B cell (primary cell): ENCODE measurements at regions not wholly inside any gene's neighbourhood (a gene's known extent, or its start where the extent isn't known, plus 50 kb on each side); places are given as distances from the start of the nearest gene placed in this dataset.

Source experiments
- ATAC-seq: fragments of 200-7000 bp; cut with Tn5 transposase; one replicate; pipeline ENCODE4 v1.10.0; 2021; ENCODE audit warnings: low read depth, mild to moderate bottlenecking, moderate number of reproducible peaks, moderate library complexity
- CTCF ChIA-PET: fragments of 350-600 bp; sonication (Branson Sonifier 250); formaldehyde crosslinking; loops from one replicate; lab custom pipeline; 2021; ENCODE audit warnings: antibody characterized with exemption, inconsistent platforms; lab: Charles Lee
- POLR2A ChIA-PET: fragments of 350-600 bp; sonication (Branson Sonifier 250); formaldehyde crosslinking; loops from one replicate; lab custom pipeline; 2021; ENCODE audit warnings: antibody characterized with exemption; lab: Charles Lee
- DNase-seq: peaks from one replicate; pipeline ENCODE4 v3.0.0; 2013
- H2AFZ ChIP-seq: 2 replicates; pipeline ENCODE4 v1.6.1; 2012; ENCODE audit warnings: mild to moderate bottlenecking, low read depth, low read length; ENCODE audit not compliant: insufficient read depth, poor library complexity, severe bottlenecking
- H3K27ac ChIP-seq, 2 donors: 1 replicate in 1 of 2; 2 replicates in 1 of 2; pipeline ENCODE4 v1.5.1; 2012 to 2013; ENCODE audit warnings: low read length in 2 of 2, mild to moderate bottlenecking in 2 of 2, moderate library complexity in 1 of 2
- H3K27me3 ChIP-seq, 4 experiments: fragments of 200-600 bp in 1 of 4; sonication (generic) in 1 of 4; replicated peaks in 1 of 4; 1 replicate in 2 of 4; 2 replicates in 2 of 4; pipeline versions ENCODE4 v1.6.1 to v1.7.0; 2013 to 2016; ENCODE audit warnings: low read length in 3 of 4, mild to moderate bottlenecking in 2 of 4, mixed read lengths in 1 of 4, moderate library complexity in 1 of 4; ENCODE audit not compliant: insufficient read depth in 4 of 4, control insufficient read depth in 3 of 4; ENCODE audit errors: control extremely low read depth in 1 of 4
- H3K36me3 ChIP-seq, 2 experiments: replicated peaks in 1 of 2; 1 replicate in 1 of 2; 2 replicates in 1 of 2; pipeline versions ENCODE4 v1.6.1 to v1.7.1; 2013; ENCODE audit warnings: low read length in 1 of 2; ENCODE audit not compliant: insufficient read depth in 2 of 2, control insufficient read depth in 1 of 2; ENCODE audit errors: control extremely low read depth in 1 of 2, extremely low read depth in 1 of 2
- H3K4me1 ChIP-seq, 2 donors: fragments of 200-600 bp in 1 of 2; sonication (generic) in 1 of 2; 1 replicate in 1 of 2; 2 replicates in 1 of 2; pipeline versions ENCODE4 v1.5.1 to v1.6.1; 2013 to 2017; ENCODE audit warnings: low read length in 2 of 2; ENCODE audit not compliant: control insufficient read depth in 2 of 2, insufficient read depth in 2 of 2
- H3K4me2 ChIP-seq: replicated peaks from 2 replicates; pipeline ENCODE3; 2012; ENCODE audit warnings: mild to moderate bottlenecking, low read depth, low read length; ENCODE audit not compliant: poor library complexity, severe bottlenecking
- H3K4me3 ChIP-seq, 5 experiments: fragments of 200-600 bp in 1 of 5; sonication (generic) in 1 of 5; 1 replicate in 3 of 5; 2 replicates in 2 of 5; pipeline versions ENCODE4 v1.5.1 to v1.7.0; 2011 to 2016; ENCODE audit warnings: low read length in 4 of 5, mild to moderate bottlenecking in 4 of 5, low read depth in 2 of 5, control low read depth in 1 of 5, moderate library complexity in 1 of 5; ENCODE audit not compliant: insufficient read depth in 1 of 5; ENCODE audit errors: control extremely low read depth in 1 of 5, extremely low read depth in 1 of 5
- H3K79me2 ChIP-seq: fragments of 200-600 bp; sonication (generic); one replicate; pipeline ENCODE4 v1.6.0; 2016; ENCODE audit warnings: low read length; ENCODE audit not compliant: control insufficient read depth, insufficient read depth
- H3K9ac ChIP-seq: fragments of 200-600 bp; sonication (generic); 2 replicates; pipeline ENCODE4 v1.6.1; 2017; ENCODE audit warnings: mild to moderate bottlenecking, low read length, moderate library complexity
- H3K9me3 ChIP-seq, 3 donors: one replicate each; pipeline versions ENCODE4 v1.6.1 to v1.7.1; 2013; ENCODE audit warnings: low read length in 2 of 3; ENCODE audit not compliant: control insufficient read depth in 2 of 3, insufficient read depth in 1 of 3; ENCODE audit errors: control extremely low read depth in 1 of 3
- H4K20me1 ChIP-seq: 2 replicates; pipeline ENCODE4 v1.6.0; 2012; ENCODE audit warnings: mild to moderate bottlenecking, low read length; ENCODE audit not compliant: insufficient read depth, control insufficient read depth, poor library complexity, severe bottlenecking
- H3K27ac Mint-ChIP-seq: one replicate; pipeline ENCODE4 v1.8.0; 2021; ENCODE audit warnings: mixed read lengths
- H3K27me3 Mint-ChIP-seq: one replicate; pipeline ENCODE4 v1.8.0; 2021; ENCODE audit warnings: mixed read lengths
- H3K4me1 Mint-ChIP-seq: one replicate; pipeline ENCODE4 v1.8.0; 2021; ENCODE audit warnings: mixed read lengths
- H3K4me3 Mint-ChIP-seq: one replicate; pipeline ENCODE4 v1.8.0; 2021; ENCODE audit warnings: mixed read lengths
- H3K9me3 Mint-ChIP-seq: one replicate; pipeline ENCODE4 v1.8.0; 2022; ENCODE audit warnings: mixed read lengths; ENCODE audit not compliant: insufficient read depth
- EZH2 ChIP-seq: IDR thresholded peaks from 2 replicates; pipeline ENCODE4 v1.6.1; 2012; ENCODE audit warnings: borderline replicate concordance, low read depth, mild to moderate bottlenecking, moderate library complexity, low read length; ENCODE audit not compliant: insufficient read depth, poor library complexity, severe bottlenecking
- WGBS: methylation state at CpG from one replicate; pipeline ENCODE4 v1.1.5; 2013; ENCODE audit warnings: missing lambda C conversion rate; ENCODE audit not compliant: insufficient coverage; 5-methylcytosine and 5-hydroxymethylcytosine counted together
- intact Hi-C: fragments of 100-400 bp; cut with micrococcal nuclease; formaldehyde crosslinking; loops from one replicate; pipeline ENCODE4 v1.10.0; 2022
- TF ChIP-seq, protein P1 (sequence below): fragments of 200-600 bp; IDR thresholded peaks from one replicate; pipeline ENCODE4 v1.8.0; 2022; ENCODE audit warnings: antibody characterized with exemption, mild to moderate bottlenecking

DNA sequence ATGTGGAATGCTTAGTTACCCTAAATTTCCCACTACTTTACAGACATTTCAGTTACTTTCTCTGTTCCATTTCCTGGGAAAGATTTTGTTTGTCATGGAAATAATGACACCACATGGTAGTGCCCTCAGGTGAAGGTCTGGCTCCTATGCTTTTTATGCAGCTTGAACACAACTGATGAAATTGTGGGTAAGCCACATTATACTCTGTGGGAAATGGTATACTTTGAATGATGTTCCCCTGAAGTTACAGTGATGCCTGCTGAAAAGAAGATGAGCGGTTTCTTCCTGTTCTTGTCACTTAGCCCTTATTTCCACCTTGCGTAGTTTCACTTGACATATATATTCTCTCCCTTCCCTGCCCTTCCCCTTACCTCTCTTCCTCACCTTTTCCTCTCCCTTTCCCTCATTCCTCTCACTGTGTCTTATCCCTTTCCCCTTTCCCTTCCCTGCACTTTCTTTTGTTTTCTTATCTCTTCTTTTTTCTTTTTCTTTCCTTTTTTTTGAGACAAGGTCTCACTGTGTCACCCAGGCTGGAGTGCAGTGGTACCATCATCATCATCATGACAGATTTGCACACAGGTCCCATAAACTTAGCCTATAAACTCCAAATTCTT lies 280.8 kb upstream of the IL12B start:
- H2AFZ ChIP-seq, result no peak overlapping the region
- Mint-ChIP-seq H3K4me1 (no peaks in the 10 kb centered on the region), H3K9me3 (no peaks in the 10 kb centered on the region), H3K27me3 (peaks cover 9% of the 10 kb centered on the region), H3K27ac (no peak overlapping the region), H3K4me3 (no peak overlapping the region)
- H3K4me1 ChIP-seq, result no peaks in the 10 kb centered on the region
- no peaks in the 10 kb centered on the region for H3K79me2 ChIP-seq
- no peaks in the 10 kb centered on the region for H3K27me3 ChIP-seq
- no peaks in the 10 kb centered on the region for H3K36me3 ChIP-seq
- no peak for ATAC-seq
- no peak overlapping the region for H3K4me3 ChIP-seq
- CTCF ChIA-PET, result no interaction called here
- H3K9ac ChIP-seq, result no peak overlapping the region
- WGBS, result 100% methylated on average over 1 of the region's 2 CpGs
- POLR2A ChIA-PET, result no interaction called here
- H3K27ac ChIP-seq, result no peak overlapping the region
- no peak overlapping the region for H3K4me2 ChIP-seq
- intact Hi-C loops, result no loop called here
- H4K20me1 ChIP-seq, result no peaks in the 10 kb centered on the region
- no peak for DNase-seq
- no peak for TF ChIP-seq EZH2
- TF ChIP-seq, protein P1, sequence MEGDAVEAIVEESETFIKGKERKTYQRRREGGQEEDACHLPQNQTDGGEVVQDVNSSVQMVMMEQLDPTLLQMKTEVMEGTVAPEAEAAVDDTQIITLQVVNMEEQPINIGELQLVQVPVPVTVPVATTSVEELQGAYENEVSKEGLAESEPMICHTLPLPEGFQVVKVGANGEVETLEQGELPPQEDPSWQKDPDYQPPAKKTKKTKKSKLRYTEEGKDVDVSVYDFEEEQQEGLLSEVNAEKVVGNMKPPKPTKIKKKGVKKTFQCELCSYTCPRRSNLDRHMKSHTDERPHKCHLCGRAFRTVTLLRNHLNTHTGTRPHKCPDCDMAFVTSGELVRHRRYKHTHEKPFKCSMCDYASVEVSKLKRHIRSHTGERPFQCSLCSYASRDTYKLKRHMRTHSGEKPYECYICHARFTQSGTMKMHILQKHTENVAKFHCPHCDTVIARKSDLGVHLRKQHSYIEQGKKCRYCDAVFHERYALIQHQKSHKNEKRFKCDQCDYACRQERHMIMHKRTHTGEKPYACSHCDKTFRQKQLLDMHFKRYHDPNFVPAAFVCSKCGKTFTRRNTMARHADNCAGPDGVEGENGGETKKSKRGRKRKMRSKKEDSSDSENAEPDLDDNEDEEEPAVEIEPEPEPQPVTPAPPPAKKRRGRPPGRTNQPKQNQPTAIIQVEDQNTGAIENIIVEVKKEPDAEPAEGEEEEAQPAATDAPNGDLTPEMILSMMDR, result no peak
- H3K9me3 ChIP-seq, result no peaks in the 10 kb centered on the region

DNA sequence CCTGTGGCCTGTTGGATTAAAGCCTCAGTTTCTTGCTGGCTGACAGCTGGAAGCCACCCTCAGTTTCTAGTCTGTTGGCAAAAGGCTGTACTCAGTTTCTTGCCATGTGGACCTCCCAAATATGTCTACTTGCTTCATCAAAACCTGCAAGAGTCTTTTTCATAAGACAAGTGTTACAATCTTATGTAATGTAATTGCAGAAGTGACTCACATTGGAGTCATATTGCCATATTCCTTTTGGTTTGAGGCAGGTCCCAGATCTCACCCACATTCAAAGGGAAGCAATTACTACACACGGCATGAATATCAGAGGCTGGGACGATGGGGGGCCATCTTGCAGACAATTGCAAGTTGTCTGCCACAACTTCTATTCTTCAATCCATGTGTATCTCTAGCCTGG lies 286.7 kb upstream of the IL12B start:
- H3K36me3 ChIP-seq, result no peaks in the 10 kb centered on the region
- no peaks in the 10 kb centered on the region for H3K27me3 ChIP-seq
- intact Hi-C loops, result no loop called here
- no CpG with 5 or more reads among the region's 2 CpGs for WGBS
- ATAC-seq, result no peak
- H3K4me1 ChIP-seq, result no peaks in the 10 kb centered on the region
- no peak overlapping the region for H2AFZ ChIP-seq
- no peaks in the 10 kb centered on the region for H3K79me2 ChIP-seq
- DNase-seq, result no peak
- no peak overlapping the region for H3K4me2 ChIP-seq
- ChIA-PET CTCF (no interaction called here), POLR2A (no interaction called here)
- no peaks in the 10 kb centered on the region for H4K20me1 ChIP-seq
- H3K27ac Mint-ChIP-seq, result no peak overlapping the region
- H3K4me3 ChIP-seq, result no peak overlapping the region
- no peak overlapping the region for H3K4me3 Mint-ChIP-seq
- H3K4me1 Mint-ChIP-seq, result no peaks in the 10 kb centered on the region
- peaks cover 14% of the 10 kb centered on the region for H3K27me3 Mint-ChIP-seq
- H3K9me3 Mint-ChIP-seq, result peaks cover 3% of the 10 kb centered on the region
- H3K27ac ChIP-seq, result no peak overlapping the region
- TF ChIP-seq, protein P1, result no peak
- no peak for TF ChIP-seq EZH2
- no peak overlapping the region for H3K9ac ChIP-seq
- peaks cover 0 to 10% (median 7%) of the 10 kb centered on the region in 3 donors for H3K9me3 ChIP-seq
